Lower leg skin (tissue), 3 donors: ENCODE measurements at regions not wholly inside any gene's neighbourhood (a gene's known extent, or its start where the extent isn't known, plus 50 kb on each side); places are given as distances from the start of the nearest gene placed in this dataset.
"Not testable (repeated sequence)": the region's sequence is repeated elsewhere in the genome, so short reads cannot be mapped to it uniquely, and the experiment has no call there.

Experiments
- CTCF ChIP-seq, 3 donors: fragments of 450-650 bp; IDR thresholded peaks; one replicate each; pipeline ENCODE4 v1.5.1; 2016; ENCODE audit warnings: antibody characterized with exemption in 3 of 3, mild to moderate bottlenecking in 3 of 3, moderate library complexity in 2 of 3
- POLR2A ChIP-seq, 2 donors: fragments of 450-650 bp; IDR thresholded peaks; one replicate each; pipeline ENCODE4 v1.6.1; 2016 to 2017; ENCODE audit warnings: antibody characterized with exemption in 2 of 2, mild to moderate bottlenecking in 1 of 2, moderate library complexity in 1 of 2

- TF ChIP-seq CTCF, POLR2A (IDR thresholded peaks at IDR 0.05): not testable (repeated sequence)
Observed at GRCh38 chr9:41347893-41348292, 158.8 kb upstream of the ZNG1F start.
